GM12878 (cell line): ENCODE measurements at regions not wholly inside any gene's neighbourhood (a gene's known extent, or its start where the extent isn't known, plus 50 kb on each side); places are given as distances from the start of the nearest gene placed in this dataset.

Source experiments
- ATAC-seq: fragments of 200-7000 bp; cut with Tn5 transposase; 3 replicates; pipeline ENCODE4 v1.9.1; 2020; ENCODE audit warnings: mild to moderate bottlenecking, moderate library complexity
- BruUV-seq: library from RNA; stranded (reverse); fragments of 400-500 nt; replicated peaks from 2 replicates; lab custom pipeline; 2021; lab: Mats Ljungman, UMichigan
- CTCF ChIA-PET: fragments of 300-600 bp; sonication (Branson Sonifier 250); formaldehyde crosslinking; extraction: SDS; loops from one replicate; lab custom pipeline; 2021; ENCODE audit warnings: inconsistent platforms; lab: Yijun Ruan, JAX
- POLR2A ChIA-PET: fragments of 350-600 bp; formaldehyde crosslinking; extraction: SDS; loops from one replicate; lab custom pipeline; 2021; ENCODE audit warnings: inconsistent platforms; lab: Charles Lee
- RAD21 ChIA-PET: fragments of 300-600 bp; sonication (Branson Sonifier 250); formaldehyde crosslinking; loops from one replicate; lab custom pipeline; 2023; ENCODE audit warnings: antibody characterized with exemption; ENCODE audit not compliant: unreplicated experiment; lab: Charles Lee
- SMC1A ChIA-PET: fragments of 300-600 bp; sonication (Branson Sonifier 250); formaldehyde crosslinking; loops from one replicate; lab custom pipeline; 2023; ENCODE audit not compliant: unreplicated experiment, uncharacterized antibody; lab: Charles Lee
- DNase-seq: peaks from one replicate; pipeline ENCODE4 v3.0.0-alpha.2; 2011; ENCODE audit warnings: low read depth, low spot score
- FAIRE-seq: peaks from 3 replicates; lab custom pipeline; 2011; peaks lifted over from hg19 to GRCh38; lab: Jason Lieb, UNC
- H2AFZ ChIP-seq: 2 replicates; pipeline ENCODE4 v1.6.0; 2011; ENCODE audit warnings: low read depth, low read length, control low read depth; ENCODE audit not compliant: control insufficient read depth
- H3K27ac ChIP-seq: 2 replicates; pipeline ENCODE4 v1.5.1; 2011; ENCODE audit warnings: control low read depth; ENCODE audit not compliant: control insufficient read depth, insufficient read depth
- H3K27me3 ChIP-seq, 2 experiments: replicated peaks in 1 of 2; 2 replicates each; pipeline versions ENCODE4 v1.6.0 to v1.6.1; 2011; ENCODE audit warnings: low read length in 1 of 2; ENCODE audit not compliant: control insufficient read depth in 2 of 2, insufficient read depth in 2 of 2
- H3K36me3 ChIP-seq, 2 experiments: 2 replicates each; pipeline ENCODE4 v1.5.1; 2011; ENCODE audit warnings: low read length in 1 of 2; ENCODE audit not compliant: control insufficient read depth in 2 of 2, insufficient read depth in 2 of 2
- H3K4me1 ChIP-seq: 2 replicates; pipeline ENCODE4 v1.6.1; 2011; ENCODE audit warnings: mild to moderate bottlenecking, low read length, moderate library complexity, mixed read lengths; ENCODE audit not compliant: control insufficient read depth, insufficient read depth
- H3K4me2 ChIP-seq: 2 replicates; pipeline ENCODE4 v1.6.0; 2011; ENCODE audit warnings: control low read depth; ENCODE audit not compliant: control insufficient read depth, insufficient read depth
- H3K4me3 ChIP-seq: fragments of 200-600 bp; sonication (generic); 2 replicates; pipeline ENCODE4 v1.5.1; 2016
- H3K79me2 ChIP-seq: 2 replicates; pipeline ENCODE4 v1.6.0; 2011; ENCODE audit warnings: low read length; ENCODE audit not compliant: control insufficient read depth, insufficient read depth
- H3K9ac ChIP-seq: 2 replicates; pipeline ENCODE4 v1.8.0; 2011; ENCODE audit warnings: low read length, control low read depth, mixed read lengths; ENCODE audit not compliant: control insufficient read depth, insufficient read depth
- H3K9me3 ChIP-seq: replicated peaks from 3 replicates; pipeline ENCODE4 v1.5.1; 2011; ENCODE audit warnings: mild to moderate bottlenecking, low read length; ENCODE audit not compliant: control insufficient read depth, insufficient read depth
- H4K20me1 ChIP-seq: 2 replicates; pipeline ENCODE4 v1.6.0; 2011; ENCODE audit not compliant: control insufficient read depth, insufficient read depth
- BCLAF1 ChIP-seq: fragments of 450-650 bp; IDR thresholded peaks from 2 replicates; pipeline ENCODE4 v1.6.1; 2017; ENCODE audit warnings: antibody characterized with exemption, mild to moderate bottlenecking, moderate library complexity
- MTA2 ChIP-seq: fragments of 450-650 bp; IDR thresholded peaks from 2 replicates; pipeline ENCODE4 v1.6.1; 2016; ENCODE audit warnings: low read depth, mild to moderate bottlenecking, moderate library complexity
- POLR2A ChIP-seq: IDR thresholded peaks from 2 replicates; pipeline ENCODE4 v1.6.1; 2011; ENCODE audit warnings: low read depth, mild to moderate bottlenecking, low read length
- POU2F2 ChIP-seq: IDR thresholded peaks from 3 replicates; pipeline ENCODE4 v1.6.1; 2011; ENCODE audit warnings: low read depth, mild to moderate bottlenecking, low read length, borderline replicate concordance
- YY1 ChIP-seq: IDR thresholded peaks from 2 replicates; pipeline ENCODE4 v1.6.1; 2011; ENCODE audit warnings: low read depth, mild to moderate bottlenecking, low read length
- WGBS: methylation state at CpG from one replicate; pipeline ENCODE4 v1.1.6; 2016; ENCODE audit warnings: low lambda C conversion rate; ENCODE audit not compliant: insufficient replicate concordance, insufficient coverage; ENCODE audit errors: missing lambda C conversion rate; 5-methylcytosine and 5-hydroxymethylcytosine counted together
- in situ Hi-C: fragments of 300-500 bp; cut with MboI; formaldehyde crosslinking; loops from 9 replicates; pipeline ENCODE4 v1.14.3; 2018; ENCODE audit warnings: mixed read lengths
- intact Hi-C: fragments of 100-400 bp; cut with micrococcal nuclease; formaldehyde crosslinking; loops from one replicate; pipeline ENCODE4 v1.14.2; 2022; ENCODE audit not compliant: unreplicated experiment

GRCh38 chr22:42207918-42208317 is 62.5 kb downstream of the TCF20 start:
- CTCF ChIA-PET, result interaction anchor here (1.1 kb wide), 1 partner anchor 16 kb away, joined by 4 read pairs; no protein-coding TSS in a partner anchor
- no peak overlapping the region for H3K4me3 ChIP-seq

More at GRCh38 chr22:42207918-42208317, 62.5 kb downstream of the TCF20 start:
- in situ Hi-C loops (no loop called here), intact Hi-C loops (no loop called here)
- 37% methylated on average over 4 of the region's 4 CpGs for WGBS
- ChIA-PET SMC1A (interaction anchor here (0.5 to 2.1 kb wide), 10 partner anchors 10 to 234 kb away, joined by 3 to 6 read pairs (median 4); no protein-coding TSS in a partner anchor), RAD21 (interaction anchor here (0.8 to 1.2 kb wide), 3 partner anchors 30 to 70 kb away, joined by 3 read pairs; no protein-coding TSS in a partner anchor), POLR2A (interaction anchor here (0.5 to 1.2 kb wide), 5 partner anchors 10 to 260 kb away, joined by 3 to 8 read pairs (median 3); no protein-coding TSS in a partner anchor)
- FAIRE-seq, result no peak
- Histone ChIP-seq H3K27me3 (no peaks in the 10 kb centered on the region), H2AFZ (no peak overlapping the region), H3K9me3 (no peaks in the 10 kb centered on the region), H3K4me2 (no peak overlapping the region), H3K9ac (no peak overlapping the region), H3K79me2 (peaks cover 35% of the 10 kb centered on the region), H3K36me3 (peaks cover 27 to 28% of the 10 kb centered on the region in 2 experiments), H3K4me1 (no peaks in the 10 kb centered on the region), H3K27ac (no peak overlapping the region), H4K20me1 (no peaks in the 10 kb centered on the region)
- peak; percentile 56 for ATAC-seq
- BruUV-seq, result no TSS peak
- no peak for TF ChIP-seq BCLAF1
- peak; percentile 15; the same call in 1 of the 3 replicates for TF ChIP-seq POU2F2
- no peak for TF ChIP-seq POLR2A
- TF ChIP-seq YY1, result no peak
- TF ChIP-seq MTA2, result no peak
- no peak for DNase-seq
